Fibroblast of mammary gland (primary cell): ENCODE measurements at regions not wholly inside any gene's neighbourhood (a gene's known extent, or its start where the extent isn't known, plus 50 kb on each side); places are given as distances from the start of the nearest gene placed in this dataset.
"Not testable (repeated sequence)": the region's sequence is repeated elsewhere in the genome, so short reads cannot be mapped to it uniquely, and the experiment has no call there.

Experiments used
- DNase-seq: peaks from one replicate; pipeline ENCODE4 v3.0.0-alpha.2; 2010; ENCODE audit warnings: low read depth
- H3K4me3 ChIP-seq: 2 replicates; pipeline ENCODE4 v1.5.1; 2011; ENCODE audit warnings: low read depth, mild to moderate bottlenecking, low read length, moderate library complexity; ENCODE audit not compliant: control insufficient read depth
- CTCF ChIP-seq: conservative IDR thresholded peaks from 2 replicates; pipeline ENCODE4 v1.5.1; 2011; ENCODE audit warnings: low read depth, low read length, inconsistent platforms; ENCODE audit not compliant: control insufficient read depth, insufficient read depth

GRCh38 chr14:106528717-106529116, 1002.3 kb downstream of the TMEM121 start:
- no peak for TF ChIP-seq CTCF
- no peak for DNase-seq
- H3K4me3 ChIP-seq, result no peak overlapping the region

- no peak for DNase-seq
- no peak overlapping the region for H3K4me3 ChIP-seq
- no peak for TF ChIP-seq CTCF
Observed at GRCh38 chr14:106530031-106530422, 1003.6 kb downstream of the TMEM121 start.

GRCh38 chr14:106530423-106531107, 1004.2 kb downstream of the TMEM121 start:
- no peak for DNase-seq
- no peak overlapping the region for H3K4me3 ChIP-seq
- no peak for TF ChIP-seq CTCF

- not testable (repeated sequence) for DNase-seq, H3K4me3 ChIP-seq
Observed at GRCh38 chr14:106537597-106537996, 1011.2 kb downstream of the TMEM121 start.

GRCh38 chr14:106538201-106538600, 1011.8 kb downstream of the TMEM121 start:
- no peak for DNase-seq
- no peak overlapping the region for H3K4me3 ChIP-seq
- TF ChIP-seq CTCF, result no peak

GRCh38 chr14:106547735-106548434, 1021.5 kb downstream of the TMEM121 start:
- no peak for TF ChIP-seq CTCF
- H3K4me3 ChIP-seq, result no peak overlapping the region
- no peak for DNase-seq

- no peak overlapping the region for H3K4me3 ChIP-seq
- DNase-seq, result no peak
- TF ChIP-seq CTCF, result no peak
Observed at GRCh38 chr14:106549064-106549463, 1022.7 kb downstream of the TMEM121 start.
